ENCODE measurements at regions not wholly inside any gene's neighbourhood (a gene's known extent, or its start where the extent isn't known, plus 50 kb on each side); places are given as distances from the start of the nearest gene placed in this dataset.
"Not testable (repeated sequence)": the region's sequence is repeated elsewhere in the genome, so short reads cannot be mapped to it uniquely, and the experiment has no call there.

DNA sequence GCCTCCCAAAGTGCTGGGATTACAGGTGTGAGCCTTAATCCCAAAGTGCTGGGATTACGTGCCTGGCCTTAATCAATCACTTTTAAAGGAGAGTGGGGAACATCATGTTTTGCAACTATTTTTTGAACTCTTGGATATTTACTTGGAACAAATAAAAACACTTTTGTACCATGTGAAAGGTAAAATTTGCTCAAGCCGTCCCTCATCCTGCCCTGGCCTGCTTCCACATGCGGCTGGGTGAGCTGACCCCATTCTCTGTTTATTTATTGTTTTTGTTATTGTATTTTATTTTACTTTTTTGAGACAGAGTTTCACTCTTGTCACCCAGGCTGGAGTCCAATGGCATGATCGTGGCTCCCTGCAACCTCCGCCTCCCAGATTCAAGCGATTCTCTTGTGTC lies 208.0 kb downstream of the NPIPA7 start:
- TF ChIP-seq, protein P1, sequence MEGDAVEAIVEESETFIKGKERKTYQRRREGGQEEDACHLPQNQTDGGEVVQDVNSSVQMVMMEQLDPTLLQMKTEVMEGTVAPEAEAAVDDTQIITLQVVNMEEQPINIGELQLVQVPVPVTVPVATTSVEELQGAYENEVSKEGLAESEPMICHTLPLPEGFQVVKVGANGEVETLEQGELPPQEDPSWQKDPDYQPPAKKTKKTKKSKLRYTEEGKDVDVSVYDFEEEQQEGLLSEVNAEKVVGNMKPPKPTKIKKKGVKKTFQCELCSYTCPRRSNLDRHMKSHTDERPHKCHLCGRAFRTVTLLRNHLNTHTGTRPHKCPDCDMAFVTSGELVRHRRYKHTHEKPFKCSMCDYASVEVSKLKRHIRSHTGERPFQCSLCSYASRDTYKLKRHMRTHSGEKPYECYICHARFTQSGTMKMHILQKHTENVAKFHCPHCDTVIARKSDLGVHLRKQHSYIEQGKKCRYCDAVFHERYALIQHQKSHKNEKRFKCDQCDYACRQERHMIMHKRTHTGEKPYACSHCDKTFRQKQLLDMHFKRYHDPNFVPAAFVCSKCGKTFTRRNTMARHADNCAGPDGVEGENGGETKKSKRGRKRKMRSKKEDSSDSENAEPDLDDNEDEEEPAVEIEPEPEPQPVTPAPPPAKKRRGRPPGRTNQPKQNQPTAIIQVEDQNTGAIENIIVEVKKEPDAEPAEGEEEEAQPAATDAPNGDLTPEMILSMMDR (IDR thresholded peaks at IDR 0.05) = not testable (repeated sequence)
- TF ChIP-seq POLR2A (IDR thresholded peaks at IDR 0.05) = not testable (repeated sequence)

Data from uterus (tissue), 2 donors.